GM12892 (cell line): ENCODE measurements at regions not wholly inside any gene's neighbourhood (a gene's known extent, or its start where the extent isn't known, plus 50 kb on each side); places are given as distances from the start of the nearest gene placed in this dataset.

Experiments
- POLR2A ChIP-seq: IDR thresholded peaks from 2 replicates; pipeline ENCODE4 v1.6.1; 2011; ENCODE audit warnings: low read depth, low read length, control low read depth
- POLR2AphosphoS5 ChIP-seq: IDR thresholded peaks from 2 replicates; pipeline ENCODE4 v1.6.1; 2011; ENCODE audit warnings: low read depth, low read length, control low read depth

- no peak for TF ChIP-seq POLR2A
- no peak for TF ChIP-seq POLR2AphosphoS5
Measured at GRCh38 chr21:24255591-24255990, 1351.7 kb downstream of the MRPL39 start.
